Endothelial cell of umbilical vein (primary cell): ENCODE measurements at regions not wholly inside any gene's neighbourhood (a gene's known extent, or its start where the extent isn't known, plus 50 kb on each side); places are given as distances from the start of the nearest gene placed in this dataset.

ENCODE experiments used
- CTCF ChIP-seq, 2 donors: IDR thresholded peaks; 1 replicate in 1 of 2; 2 replicates in 1 of 2; pipeline ENCODE4 v1.5.1; 2011; ENCODE audit warnings: low read length in 2 of 2, mild to moderate bottlenecking in 2 of 2, moderate library complexity in 2 of 2, control low read depth in 1 of 2, inconsistent platforms in 1 of 2, low read depth in 1 of 2; ENCODE audit not compliant: insufficient read depth in 1 of 2; ENCODE audit errors: extremely low read depth in 1 of 2
- EZH2 ChIP-seq: IDR thresholded peaks from 2 replicates; pipeline ENCODE4 v1.6.1; 2012; ENCODE audit warnings: borderline replicate concordance, low read depth, mild to moderate bottlenecking, moderate library complexity, low read length, inconsistent platforms; ENCODE audit not compliant: severe bottlenecking
- FOS ChIP-seq: IDR thresholded peaks from 2 replicates; pipeline ENCODE4 v1.6.1; 2011; ENCODE audit warnings: mild to moderate bottlenecking, low read length, moderate library complexity, borderline replicate concordance; ENCODE audit not compliant: insufficient read depth
- MAX ChIP-seq: IDR thresholded peaks from 2 replicates; pipeline ENCODE4 v1.6.1; 2011; ENCODE audit not compliant: insufficient read depth, insufficient read length

- TF ChIP-seq EZH2 (no peak), FOS (no peak), CTCF (IDR thresholded peaks at IDR 0.05; ENCODE audit: extremely low read depth in 1 of 2, insufficient read depth in 1 of 2, low read depth in 1 of 2, low read length in 2 of 2) (no peak), MAX (no peak)
Observed at GRCh38 chr7:124553502-124553901, 212.1 kb downstream of the GPR37 start.
